H4 (cell line): ENCODE measurements at regions not wholly inside any gene's neighbourhood (a gene's known extent, or its start where the extent isn't known, plus 50 kb on each side); places are given as distances from the start of the nearest gene placed in this dataset.
"Not testable (repeated sequence)": the region's sequence is repeated elsewhere in the genome, so short reads cannot be mapped to it uniquely, and the experiment has no call there.

ENCODE experiments used
- DNase-seq: peaks from one replicate; pipeline ENCODE4 v3.0.0-alpha.2; 2015; ENCODE audit warnings: low spot score

DNA sequence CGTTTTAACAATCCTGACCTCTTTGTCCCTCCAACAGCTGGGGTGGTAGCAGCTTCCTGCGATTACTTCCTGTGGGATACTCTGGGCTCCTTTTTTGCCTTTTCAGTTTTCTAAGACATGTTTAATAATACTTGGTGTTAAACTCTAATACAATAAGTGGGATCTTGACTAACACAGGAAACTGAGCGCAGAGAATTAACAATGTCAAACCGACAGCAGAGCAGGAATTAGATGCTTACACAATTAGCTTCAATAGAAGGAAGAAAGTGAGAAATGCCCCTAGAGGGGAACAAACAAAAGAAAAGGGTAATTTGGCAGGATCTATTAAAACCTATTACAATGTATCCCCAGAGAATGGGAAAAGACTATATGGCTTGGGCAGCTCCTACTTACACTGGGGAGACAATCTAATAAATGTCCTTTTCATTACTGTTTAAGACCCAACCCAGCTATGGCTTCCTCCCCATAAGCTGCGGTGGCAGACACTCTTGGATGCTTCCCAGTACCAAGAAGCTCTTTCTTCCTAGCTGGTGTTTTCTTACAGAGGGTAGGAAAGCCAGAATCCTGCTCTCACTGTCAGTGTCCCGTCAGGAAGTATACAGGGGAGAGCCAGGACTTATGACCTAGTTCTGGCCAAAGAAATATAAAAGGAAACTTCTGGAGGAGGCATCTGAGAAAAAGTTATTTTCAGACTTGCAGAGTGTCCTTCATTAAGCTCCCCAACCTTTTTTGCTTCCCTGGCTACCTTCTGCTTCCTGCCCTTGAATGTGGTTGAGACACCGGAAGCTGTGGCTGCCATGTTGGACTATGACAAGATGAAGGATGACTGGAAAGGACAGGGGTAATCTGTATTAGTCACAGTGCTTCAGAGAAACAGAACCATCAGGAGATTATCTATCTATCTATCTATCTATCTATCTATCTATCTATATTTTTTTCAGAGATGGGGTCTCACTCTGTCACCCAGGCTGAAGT is 194.1 kb upstream of the KBTBD8 start:
- no peak for DNase-seq

DNA sequence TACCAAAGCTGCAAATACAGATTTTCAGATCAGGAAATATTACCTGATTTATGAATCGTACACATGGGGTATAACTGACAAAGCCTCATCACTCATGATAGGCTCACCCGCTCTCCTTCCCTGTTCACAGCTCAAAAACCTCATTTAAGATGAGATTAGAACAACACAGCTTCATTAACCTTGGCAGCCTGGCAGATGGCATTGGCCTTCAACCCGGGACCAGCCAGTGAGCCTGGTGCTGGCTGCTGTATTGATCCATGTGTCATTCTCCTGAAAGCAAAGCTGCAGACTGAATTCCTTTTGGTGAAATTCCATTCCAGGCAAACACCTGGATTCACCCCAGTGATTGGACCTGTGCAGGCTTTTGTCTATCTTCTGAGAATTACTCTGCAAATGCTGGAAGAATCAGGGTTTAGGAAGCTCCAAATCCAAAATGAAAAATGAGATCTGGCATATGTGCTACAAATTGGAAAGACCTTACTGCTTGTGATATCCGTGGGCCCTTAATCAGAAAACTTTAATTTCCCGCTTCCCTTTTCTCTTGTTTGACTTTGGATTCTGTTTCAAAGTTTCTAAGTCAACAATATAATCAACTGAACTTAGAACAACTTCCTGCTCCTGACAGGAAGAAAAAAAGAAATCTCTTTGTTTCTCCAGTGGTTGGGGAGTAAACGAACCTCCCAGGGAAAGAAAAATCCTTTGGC is 189.1 kb upstream of the KBTBD8 start:
- DNase-seq, result no peak

DNA sequence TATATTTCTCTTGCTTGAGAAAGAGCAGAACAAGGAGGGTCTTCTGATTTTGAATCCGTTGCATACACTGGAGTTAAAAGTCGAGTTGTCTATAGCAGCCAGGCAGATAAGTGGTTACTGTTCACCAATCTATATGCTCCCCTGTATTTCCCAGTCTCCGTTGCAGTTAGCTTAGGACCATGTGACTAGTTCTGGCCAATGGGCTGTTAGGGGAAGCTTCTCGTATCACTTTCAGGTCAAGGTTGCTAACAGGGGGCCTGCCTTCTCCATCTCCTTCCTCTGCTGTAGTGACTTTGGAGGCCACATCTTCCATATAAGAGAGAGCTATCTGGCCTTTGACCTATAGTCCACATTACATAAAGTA is 188.5 kb upstream of the KBTBD8 start:
- no peak for DNase-seq

DNA sequence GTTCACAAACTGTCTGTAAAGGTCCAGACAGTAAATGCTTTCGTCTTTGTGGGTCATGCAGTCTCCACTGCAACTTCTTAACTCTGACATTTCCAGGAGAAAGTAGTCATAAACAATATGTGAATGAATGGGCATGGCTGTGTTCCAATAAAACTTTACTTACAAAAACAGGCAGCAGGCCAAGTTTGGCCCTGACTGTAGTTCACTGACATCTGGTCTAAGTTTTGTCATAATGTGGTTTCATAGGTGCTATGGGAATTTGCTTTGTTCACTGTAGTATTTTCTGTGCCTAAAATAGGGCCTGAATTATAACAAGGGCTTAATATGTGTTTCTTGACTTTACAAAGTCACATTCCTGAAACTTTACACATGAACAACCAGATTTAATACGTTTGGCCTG is 186.0 kb upstream of the KBTBD8 start:
- DNase-seq, result no peak

DNA sequence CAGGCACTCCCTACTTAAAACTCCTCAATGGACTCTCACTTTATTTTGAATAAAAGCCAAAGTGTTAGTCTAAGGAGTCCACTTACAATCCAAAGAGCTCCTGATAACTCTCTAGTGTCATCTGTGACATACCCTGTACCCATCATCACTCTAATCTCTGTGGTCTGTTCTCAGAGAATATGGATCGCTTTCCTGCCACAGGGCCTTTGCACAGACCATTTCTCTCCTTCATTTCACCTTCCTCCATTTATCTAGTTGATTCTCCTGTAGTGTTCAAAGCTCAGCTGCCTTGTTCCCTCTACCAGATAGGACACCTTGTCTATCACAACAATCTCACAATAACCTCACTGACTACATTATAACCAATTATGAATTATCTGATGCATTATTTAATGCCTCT is 185.4 kb upstream of the KBTBD8 start:
- DNase-seq, result no peak

DNA sequence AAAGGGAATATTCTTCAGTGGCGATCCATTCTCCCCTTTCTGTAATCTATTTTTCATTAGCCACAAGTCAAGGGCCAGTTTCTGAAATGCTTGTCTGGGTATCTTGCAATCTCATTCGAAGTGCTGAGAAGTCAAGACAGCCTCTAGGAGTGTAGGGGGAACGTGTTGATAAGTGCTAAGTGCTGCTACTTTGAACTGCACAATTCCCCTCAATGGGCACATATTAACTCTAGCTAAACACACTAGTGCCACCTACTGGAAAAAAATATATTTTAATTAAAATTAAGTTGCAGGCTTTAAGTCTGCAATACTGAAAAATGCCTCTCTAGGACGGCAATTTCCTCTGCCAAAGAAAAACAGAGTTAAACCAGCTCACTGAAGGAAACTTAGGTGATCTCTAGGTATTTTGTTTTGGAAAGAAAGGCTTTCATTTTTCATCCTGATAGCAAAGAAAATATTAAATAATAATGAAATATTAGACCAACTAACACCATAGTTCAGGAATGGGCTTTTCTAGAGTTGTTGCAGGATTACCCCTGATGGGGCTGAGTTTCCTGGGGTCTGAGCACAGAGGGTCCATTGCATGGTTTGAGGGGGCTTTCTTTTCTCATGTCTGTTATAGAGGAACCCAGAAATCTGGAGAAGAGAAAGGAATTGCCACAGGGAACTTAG is 181.9 kb upstream of the KBTBD8 start:
- peak; percentile 39 for DNase-seq

DNA sequence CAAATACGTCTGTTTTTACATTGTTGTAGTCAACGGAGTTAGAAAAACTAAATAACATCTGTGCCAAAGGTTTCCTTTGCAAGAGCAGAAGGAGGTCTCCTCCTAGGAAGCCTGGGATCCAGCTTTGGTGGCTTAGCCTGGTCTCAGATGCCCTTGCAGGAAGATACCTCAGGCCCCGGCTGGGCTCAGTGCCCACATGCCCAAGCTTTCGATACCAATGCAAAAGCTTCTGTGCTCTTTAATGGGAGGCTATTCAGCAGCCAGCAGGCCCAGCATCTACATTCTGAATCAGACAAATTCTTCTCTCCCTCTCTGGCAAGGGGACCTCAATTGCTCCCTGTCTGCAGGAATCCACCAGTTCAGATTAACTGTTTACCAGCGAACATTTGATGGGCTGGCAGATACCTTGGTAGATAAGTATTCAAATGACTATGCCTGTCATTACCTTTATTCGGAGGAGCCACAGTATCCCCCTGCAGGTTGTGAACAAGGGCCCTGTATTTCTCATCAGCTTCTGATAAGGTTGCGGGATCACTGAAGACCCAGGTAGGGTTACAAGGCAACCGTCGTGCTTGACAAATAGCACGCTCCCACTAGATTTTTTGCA is 180.1 kb upstream of the KBTBD8 start:
- no peak for DNase-seq

DNA sequence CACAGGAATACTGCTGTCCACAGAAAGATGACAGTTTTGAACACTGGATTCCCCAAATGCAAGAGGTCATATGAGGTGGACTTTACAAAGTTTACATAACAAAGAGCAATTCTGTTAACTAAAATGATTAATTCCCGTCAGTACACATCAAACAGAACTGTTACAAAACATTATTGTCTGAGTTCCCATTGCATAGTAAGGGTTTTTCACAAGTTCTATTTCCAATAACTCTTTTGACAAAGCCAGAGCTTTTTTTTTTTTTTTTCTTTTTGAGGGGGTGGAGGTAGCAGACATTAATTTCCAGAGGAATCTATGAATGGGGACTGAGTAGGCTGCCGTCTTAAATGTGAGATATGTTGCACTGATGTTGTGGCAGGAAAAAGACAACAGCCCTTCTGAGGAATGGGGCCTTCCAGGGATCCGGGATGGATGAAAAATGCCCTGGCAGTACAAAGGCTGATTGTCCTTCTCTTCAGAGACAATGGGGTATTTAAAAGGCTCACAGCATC is 178.1 kb upstream of the KBTBD8 start:
- no peak for DNase-seq

DNA sequence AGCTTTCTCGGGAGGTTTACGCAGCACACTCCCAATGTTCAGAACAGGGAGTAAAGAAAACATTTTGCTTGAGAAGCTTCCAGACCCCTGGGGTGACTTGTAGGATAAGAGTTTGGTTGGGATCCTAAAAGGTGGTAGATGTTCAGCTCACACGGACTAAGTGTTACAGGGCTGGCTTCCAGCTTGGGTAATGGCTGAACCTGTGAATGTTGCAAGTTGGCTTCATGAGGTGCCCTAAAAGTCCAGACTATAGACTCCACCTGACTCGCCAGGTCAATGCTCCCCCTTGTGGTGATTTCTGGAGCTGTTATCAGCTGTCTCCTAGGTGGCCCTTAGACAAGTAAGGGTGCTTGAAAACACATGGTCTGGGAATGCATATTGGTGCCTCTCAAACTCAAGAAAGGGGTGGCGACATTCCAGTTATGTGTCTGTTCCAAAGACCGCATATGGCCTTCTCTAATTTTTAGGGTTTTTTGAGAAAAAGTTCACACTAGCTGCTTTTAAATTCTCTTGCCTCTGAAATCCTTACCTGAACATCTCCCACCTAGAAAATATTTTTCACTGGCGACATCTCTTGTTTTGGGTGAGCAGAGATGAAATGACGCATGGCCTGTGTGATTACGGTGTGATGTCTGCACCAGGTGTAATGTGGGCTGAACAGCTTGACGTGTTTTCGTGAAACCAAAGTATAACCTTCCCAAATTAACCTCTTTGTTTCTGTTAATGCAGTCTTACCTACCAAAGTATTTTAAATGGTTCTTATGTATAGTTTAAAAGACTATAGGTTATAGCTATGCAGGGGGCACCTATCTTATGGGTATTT is 175.7 kb upstream of the KBTBD8 start:
- DNase-seq, result peak; percentile 43

DNA sequence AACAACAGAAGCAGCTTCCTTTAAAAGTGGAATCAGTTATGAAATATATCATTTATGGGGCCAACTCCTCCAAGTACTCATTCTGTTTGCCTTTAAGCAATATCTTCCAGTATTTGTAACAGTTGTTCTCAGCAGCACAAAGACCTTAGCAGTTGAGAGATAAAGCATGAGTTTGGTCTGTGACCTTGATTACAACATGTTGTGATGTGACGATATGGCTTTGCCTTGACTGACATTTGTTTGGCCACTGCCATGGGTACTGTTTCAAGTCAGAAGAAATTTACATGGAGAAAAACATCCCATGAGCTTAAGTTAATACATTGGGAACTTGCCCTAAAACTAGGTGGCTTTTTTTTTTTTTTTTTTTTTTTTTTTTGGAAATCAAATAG is 175.1 kb upstream of the KBTBD8 start:
- DNase-seq, result no peak

DNA sequence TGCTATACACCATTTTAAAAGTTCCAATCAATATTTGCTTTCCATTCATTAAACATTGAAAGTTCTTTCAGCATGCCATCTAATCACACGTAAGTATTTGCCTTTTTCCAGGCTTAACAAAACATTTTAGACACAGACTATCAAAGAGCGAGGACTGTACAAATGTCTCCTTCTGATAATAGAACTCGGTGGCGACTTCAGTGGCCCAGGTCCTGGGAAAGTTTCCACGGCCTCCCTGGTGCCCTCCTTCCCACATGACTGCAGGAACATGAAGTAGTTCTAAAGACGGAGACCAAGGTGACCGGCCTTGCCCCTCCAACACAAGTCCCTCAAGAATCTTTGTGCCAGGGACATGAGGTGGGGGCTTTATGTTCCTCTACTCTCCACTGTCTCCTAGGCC is 174.6 kb upstream of the KBTBD8 start:
- DNase-seq, result no peak

DNA sequence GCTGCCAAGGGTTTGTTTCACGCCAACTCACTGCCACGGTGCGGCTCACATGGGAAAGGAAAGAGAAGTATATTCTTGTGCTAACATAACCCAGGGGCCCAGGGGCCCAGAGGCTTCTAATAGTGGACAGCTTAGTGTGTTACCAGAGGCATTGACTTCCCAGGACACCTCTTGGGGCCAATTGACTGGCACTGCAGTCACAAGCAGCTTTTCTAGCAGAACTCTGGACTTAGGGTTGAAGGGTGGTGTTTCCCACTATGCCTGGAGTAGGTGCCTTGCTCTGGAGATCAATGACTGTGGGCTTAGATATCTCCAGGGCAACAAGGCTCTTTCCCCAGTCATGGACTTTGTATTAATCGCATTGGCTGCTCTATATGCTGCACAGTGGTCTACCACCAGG is 172.7 kb upstream of the KBTBD8 start:
- DNase-seq, result no peak

DNA sequence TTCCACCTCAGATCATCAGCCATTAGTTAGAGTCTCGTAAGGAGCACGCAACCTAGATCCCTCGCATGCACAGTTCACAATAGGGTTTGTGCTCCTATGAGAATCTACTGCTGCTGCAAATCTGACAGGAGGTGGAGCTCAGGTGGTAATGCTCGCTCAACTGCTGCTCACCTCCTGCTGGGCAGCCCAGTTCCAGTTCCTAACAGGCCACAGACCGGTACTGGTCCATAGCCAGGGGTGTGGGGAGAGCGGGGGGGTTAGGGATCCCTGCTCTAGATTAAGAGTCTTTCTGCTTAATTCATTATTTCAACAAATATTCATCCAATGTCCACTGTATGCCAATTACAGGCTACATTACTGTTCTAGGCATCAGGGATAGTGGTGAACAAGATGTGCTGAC is 170.4 kb upstream of the KBTBD8 start:
- DNase-seq, result no peak

DNA sequence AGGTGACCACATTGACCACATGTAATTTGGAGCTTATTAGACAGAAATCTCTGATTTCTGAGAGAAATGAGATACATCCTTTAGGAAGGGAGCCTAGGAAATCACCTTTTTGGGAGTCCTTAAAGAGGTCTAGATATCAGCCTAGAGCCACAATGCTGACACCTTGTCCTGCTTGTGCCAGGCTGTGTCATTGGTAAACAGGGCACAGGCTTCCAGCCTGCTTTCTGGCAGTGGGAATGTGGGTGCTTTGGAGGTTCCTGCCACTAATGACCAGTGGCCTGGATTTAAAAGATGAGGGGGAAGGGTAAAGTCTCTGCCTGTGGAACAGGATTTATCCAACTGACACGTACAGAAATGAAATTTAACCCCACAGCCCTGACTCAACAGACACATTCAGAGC is 169.8 kb upstream of the KBTBD8 start:
- no peak for DNase-seq

DNA sequence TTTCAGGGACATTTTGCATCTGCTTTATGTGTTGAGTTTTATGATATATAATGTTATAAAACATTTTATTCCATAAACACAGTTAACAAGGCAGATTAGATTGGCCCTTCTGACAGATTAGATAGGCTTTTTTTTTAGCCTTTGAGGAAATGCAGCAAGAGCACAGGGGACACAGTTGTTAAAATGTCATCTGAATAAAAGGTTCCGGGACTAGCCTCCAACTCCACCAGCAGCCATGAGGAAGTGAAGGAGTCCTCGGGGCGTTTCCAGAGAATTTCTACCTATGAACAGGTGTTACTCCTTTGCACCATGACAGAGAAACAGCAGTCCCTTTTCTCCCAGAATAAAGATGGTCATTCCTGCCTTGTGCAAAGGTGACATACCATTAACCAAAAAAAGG is 167.8 kb upstream of the KBTBD8 start:
- no peak for DNase-seq

DNA sequence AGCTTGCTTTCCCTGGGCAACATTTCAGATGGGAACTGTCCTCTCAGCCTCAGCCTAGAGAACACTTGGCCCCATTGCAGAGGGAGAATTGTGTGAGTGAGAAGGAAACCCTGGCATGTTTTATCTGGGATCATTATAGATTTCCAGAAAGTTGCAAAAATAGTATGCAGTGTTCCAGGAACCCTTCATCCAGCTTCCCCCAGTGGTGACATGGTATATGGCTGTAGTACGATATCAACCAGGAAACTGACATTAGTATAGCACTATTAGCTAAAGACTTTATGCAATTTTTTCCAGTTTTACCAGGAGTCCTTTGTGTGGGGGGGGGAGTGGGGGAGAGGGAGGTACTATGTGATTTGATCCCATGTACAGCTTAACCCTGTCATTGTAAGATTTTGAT is 166.2 kb upstream of the KBTBD8 start:
- no peak for DNase-seq

DNA sequence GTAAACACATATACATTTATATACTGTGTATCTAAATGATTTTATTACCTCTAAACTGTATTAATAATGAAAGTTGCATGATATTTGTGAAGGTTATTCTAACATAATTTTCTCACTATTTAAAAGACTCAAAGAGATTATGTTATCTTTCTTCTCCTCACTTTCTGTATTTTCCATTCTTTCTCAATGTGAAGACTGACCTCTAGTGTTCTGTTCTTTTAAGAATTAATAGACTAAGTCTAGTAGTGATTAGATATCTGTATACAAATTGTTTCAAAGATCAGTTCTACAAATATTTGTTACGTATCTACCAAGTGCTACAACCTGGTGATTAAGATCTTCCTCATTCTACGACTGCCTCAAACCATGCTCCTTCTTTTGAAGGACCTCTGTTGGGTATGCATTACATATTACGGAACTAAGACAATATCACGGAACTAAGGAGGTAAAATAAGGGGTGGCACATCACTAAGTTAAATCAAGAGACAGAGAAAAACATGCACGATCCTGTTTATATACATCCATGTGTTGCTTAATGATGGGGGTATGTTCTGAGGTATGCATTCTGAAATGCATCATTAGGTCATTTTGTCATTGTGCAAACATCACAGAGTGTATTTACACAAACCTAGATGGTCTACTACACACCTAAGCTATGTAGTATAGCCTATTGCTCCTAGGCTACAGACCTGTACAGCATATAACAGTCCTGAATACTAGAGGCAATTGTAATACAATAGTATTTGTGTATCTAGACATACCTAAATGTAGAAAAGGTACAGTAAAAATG is 161.5 kb upstream of the KBTBD8 start:
- DNase-seq, result no peak

DNA sequence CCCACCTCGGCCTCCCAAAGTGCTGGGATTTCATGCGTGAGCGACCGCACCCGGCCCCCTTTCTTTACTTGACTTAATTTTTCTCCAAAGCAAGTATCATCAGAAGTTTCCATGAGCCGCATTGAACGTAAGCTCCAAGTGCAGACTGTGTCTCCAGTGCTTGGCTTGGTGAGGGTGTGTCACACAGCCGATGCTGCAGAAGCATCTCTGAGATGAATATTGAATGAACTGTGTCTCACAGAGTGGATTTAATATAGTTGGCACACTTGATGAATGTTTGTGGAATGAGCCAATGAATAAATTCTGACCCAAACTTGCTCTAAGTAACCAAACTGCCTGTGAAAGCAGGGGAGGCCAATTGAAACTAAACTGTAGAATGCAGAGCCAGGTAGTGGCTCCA is 159.4 kb upstream of the KBTBD8 start:
- no peak for DNase-seq

DNA sequence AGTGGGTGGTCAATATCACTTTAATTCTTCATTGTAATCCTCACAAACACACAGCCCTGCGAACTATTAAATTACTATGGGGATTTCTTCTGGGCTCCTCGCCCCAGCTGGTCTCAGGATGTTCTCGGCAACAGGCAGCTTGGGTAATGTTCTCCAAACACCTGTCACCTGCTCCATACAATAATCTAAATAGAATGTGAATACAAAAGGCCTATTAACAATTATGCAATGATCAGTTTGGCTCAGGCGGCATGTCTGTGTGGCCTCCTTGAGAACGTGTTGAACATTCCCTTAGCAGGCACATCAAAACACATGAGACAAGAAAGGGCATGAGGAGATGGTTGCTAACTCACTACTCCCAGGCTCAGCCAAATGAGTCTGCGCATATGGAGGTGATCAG is 158.6 kb upstream of the KBTBD8 start:
- DNase-seq, result no peak

DNA sequence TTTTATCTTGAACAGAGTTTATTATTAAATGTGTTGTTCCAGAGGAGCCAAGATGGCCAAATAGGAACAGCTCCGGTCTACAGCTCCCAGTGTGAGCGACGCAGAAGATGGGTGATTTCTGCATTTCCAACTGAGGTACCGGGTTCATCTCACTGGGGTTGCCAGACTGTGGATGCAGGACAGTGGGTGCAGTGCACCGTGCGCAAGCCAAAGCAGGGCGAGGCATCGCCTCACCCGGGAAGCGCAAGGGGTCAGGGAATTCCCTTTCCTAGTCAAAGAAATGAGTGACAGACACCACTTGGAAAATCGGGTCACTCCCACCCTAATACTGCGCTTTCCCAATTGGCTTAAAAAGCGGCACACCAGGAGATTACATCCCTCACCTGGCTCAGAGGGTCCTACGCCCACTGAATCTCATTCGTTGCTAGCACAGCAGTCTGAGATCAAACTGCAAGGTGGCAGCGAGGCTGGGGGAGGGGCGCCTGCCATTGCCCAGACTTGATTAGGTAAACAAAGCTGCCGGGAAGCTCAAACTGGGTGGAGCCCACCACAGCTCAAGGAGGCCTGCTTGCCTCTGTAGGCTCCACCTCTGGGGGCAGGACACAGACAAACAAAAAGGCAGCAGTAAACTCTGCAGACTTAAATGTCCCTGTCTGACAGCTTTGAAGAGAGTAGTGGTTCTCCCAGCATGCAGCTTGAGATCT is 155.2 kb upstream of the KBTBD8 start:
- DNase-seq, result not testable (repeated sequence)
